Left lung (tissue), 4 donors: ENCODE measurements at regions not wholly inside any gene's neighbourhood (a gene's known extent, or its start where the extent isn't known, plus 50 kb on each side); places are given as distances from the start of the nearest gene placed in this dataset.

Experiments
- ATAC-seq: fragments of 200-7000 bp; cut with Tn5 transposase; one replicate; pipeline ENCODE4 v1.9.1; 2020; ENCODE audit warnings: moderate library complexity
- DNase-seq, 4 donors: peaks; one replicate each; pipeline ENCODE4 v3.0.0-alpha.2; 2013 to 2020
- H3K27ac ChIP-seq, 2 donors: fragments of 200-600 bp; sonication (generic) in 1 of 2; one replicate each; pipeline versions ENCODE4 v1.5.0 to v1.8.0; 2020 to 2021
- H3K27me3 ChIP-seq, 2 donors: fragments of 200-600 bp; sonication (generic) in 1 of 2; one replicate each; pipeline versions ENCODE4 v1.5.0 to v1.8.0; 2020 to 2021
- H3K36me3 ChIP-seq, 2 donors: fragments of 200-600 bp; sonication (generic) in 1 of 2; one replicate each; pipeline versions ENCODE4 v1.5.0 to v1.8.0; 2020 to 2021
- H3K4me1 ChIP-seq, 2 donors: fragments of 200-600 bp; one replicate each; pipeline ENCODE4 v1.8.0; 2021
- H3K4me3 ChIP-seq, 2 donors: fragments of 200-600 bp; sonication (generic) in 1 of 2; one replicate each; pipeline versions ENCODE4 v1.5.0 to v1.8.0; 2020 to 2021; ENCODE audit warnings: mild to moderate bottlenecking in 1 of 2
- H3K9me3 ChIP-seq, 2 donors: fragments of 200-600 bp; sonication (generic) in 1 of 2; one replicate each; pipeline versions ENCODE4 v1.5.0 to v1.8.0; 2020 to 2021
- intact Hi-C, 2 donors: fragments of 100-400 bp; cut with DNase I; formaldehyde crosslinking; loops; one replicate each; pipeline versions ENCODE4 v1.11.2 to v1.14.2; 2022
- TF ChIP-seq, protein P1 (sequence below), 2 donors: fragments of 200-600 bp; sonication (generic) in 1 of 2; IDR thresholded peaks; one replicate each; pipeline versions ENCODE4 v1.5.0 to v1.8.0; 2021; ENCODE audit warnings: antibody characterized with exemption in 2 of 2
- donor health status: DM: no; HTN: yes; CAD: no.
- donor health status: DM: no; HTN: no; CAD: no.

DNA sequence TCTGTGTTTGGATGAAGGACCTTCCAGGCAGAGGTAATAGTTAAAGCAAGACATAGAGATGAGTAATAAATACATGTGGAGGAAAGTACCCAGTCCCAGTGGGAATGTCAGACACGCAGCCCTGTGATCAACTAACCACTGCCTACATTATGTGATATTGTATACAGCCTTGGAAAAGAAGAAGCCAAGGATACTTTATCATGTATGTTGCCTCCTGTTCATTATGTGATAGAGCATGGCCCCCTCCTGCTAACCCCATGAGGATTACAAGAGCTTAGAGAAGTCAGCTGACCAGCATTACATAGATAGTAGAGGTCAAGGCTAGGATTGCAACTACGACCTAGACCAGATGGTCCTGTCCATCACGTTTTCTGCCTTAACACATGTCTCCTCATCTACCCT lies 497.0 kb upstream of the TNC start:
- Histone ChIP-seq H3K4me3 (no peak overlapping the region), H3K27ac (no peak overlapping the region), H3K36me3 (no peaks in the 10 kb centered on the region), H3K4me1 (no peaks in the 10 kb centered on the region), H3K27me3 (no peaks in the 10 kb centered on the region), H3K9me3 (peaks cover 0 to 2% of the 10 kb centered on the region in 2 donors)
- intact Hi-C loops = no loop called here
- ATAC-seq (no peak), DNase-seq (no peak)
- TF ChIP-seq, protein P1, sequence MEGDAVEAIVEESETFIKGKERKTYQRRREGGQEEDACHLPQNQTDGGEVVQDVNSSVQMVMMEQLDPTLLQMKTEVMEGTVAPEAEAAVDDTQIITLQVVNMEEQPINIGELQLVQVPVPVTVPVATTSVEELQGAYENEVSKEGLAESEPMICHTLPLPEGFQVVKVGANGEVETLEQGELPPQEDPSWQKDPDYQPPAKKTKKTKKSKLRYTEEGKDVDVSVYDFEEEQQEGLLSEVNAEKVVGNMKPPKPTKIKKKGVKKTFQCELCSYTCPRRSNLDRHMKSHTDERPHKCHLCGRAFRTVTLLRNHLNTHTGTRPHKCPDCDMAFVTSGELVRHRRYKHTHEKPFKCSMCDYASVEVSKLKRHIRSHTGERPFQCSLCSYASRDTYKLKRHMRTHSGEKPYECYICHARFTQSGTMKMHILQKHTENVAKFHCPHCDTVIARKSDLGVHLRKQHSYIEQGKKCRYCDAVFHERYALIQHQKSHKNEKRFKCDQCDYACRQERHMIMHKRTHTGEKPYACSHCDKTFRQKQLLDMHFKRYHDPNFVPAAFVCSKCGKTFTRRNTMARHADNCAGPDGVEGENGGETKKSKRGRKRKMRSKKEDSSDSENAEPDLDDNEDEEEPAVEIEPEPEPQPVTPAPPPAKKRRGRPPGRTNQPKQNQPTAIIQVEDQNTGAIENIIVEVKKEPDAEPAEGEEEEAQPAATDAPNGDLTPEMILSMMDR (IDR thresholded peaks at IDR 0.05) = no peak

DNA sequence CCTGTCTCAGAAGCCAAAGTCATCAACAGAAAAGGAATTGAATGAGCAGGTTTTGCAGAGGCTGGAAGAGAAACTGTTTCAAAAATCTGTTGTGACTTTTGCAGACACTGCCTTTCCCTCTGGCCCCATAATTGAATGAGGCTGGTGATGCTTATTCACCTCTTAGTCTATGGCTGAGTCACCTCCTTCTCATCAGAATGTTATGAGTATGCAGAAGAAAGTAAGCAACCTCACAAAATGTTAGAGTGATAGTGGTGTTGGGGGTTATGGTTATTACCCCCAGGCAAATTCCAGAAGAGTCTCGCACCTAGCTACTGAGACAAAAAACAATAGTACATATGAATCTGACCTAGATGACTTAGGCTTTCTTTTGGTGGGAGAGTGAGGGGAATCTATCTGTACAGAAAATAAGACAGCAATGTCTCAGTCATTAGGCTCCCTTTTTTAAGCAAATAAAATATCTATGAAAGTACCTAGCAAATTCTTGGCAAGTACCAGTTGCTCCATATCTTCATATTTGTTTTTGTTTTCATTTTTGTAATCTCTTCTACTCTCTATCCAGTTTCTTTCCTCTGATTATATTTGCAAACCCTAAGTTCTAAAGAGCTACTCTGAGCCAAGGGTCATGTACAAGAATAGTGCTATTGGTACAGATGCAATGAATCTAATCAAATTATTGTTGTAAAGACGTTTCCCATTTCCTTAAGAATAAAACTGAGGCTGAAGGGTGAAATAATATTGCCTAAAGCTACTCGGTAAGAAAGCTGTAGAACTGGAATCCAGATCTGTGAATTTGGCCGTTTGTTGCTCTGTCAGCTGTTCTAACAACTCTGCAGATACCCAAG lies 498.1 kb upstream of the TNC start:
- Histone ChIP-seq H3K36me3 (no peaks in the 10 kb centered on the region), H3K4me1 (no peaks in the 10 kb centered on the region), H3K9me3 (peaks cover 0 to 2% of the 10 kb centered on the region in 2 donors), H3K27ac (no peak overlapping the region), H3K4me3 (no peak overlapping the region), H3K27me3 (no peaks in the 10 kb centered on the region)
- intact Hi-C loops = no loop called here
- TF ChIP-seq, protein P1 (IDR thresholded peaks at IDR 0.05) = no peak
- DNase-seq (no peak), ATAC-seq (no peak)

DNA sequence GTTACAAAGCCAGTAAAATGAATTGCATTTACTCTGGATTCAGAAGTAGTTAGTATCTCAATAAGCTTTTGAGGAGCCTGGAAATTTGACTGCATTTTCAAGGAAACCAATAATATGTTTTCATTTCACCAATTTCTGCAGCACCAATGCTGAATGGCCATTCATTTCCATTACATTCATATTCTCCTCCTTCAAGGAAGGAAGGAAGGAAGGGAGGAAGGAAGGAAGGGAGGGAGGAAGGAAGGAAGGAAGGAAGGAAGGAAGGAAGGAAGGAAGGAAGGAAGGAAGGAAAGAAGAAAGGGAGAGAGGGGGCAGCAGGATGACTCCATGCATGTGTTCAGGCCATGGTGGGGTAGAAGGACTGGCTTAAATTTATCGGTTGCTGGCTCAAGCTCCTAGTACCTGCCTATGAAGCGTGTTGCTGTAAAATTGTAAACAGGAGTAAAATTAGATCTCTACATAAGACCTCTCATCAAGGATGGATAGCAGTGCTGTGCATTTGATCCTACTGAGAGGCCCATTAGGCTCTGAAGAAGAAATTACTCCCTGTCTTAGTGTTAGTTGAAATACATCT lies 498.8 kb upstream of the TNC start:
- Histone ChIP-seq H3K27ac (no peak overlapping the region), H3K27me3 (no peaks in the 10 kb centered on the region), H3K36me3 (no peaks in the 10 kb centered on the region), H3K4me3 (no peak overlapping the region), H3K9me3 (peaks cover 0 to 2% of the 10 kb centered on the region in 2 donors), H3K4me1 (no peaks in the 10 kb centered on the region)
- intact Hi-C loops = no loop called here
- TF ChIP-seq, protein P1 (IDR thresholded peaks at IDR 0.05) = no peak
- DNase-seq = no peak
- no peak for ATAC-seq

DNA sequence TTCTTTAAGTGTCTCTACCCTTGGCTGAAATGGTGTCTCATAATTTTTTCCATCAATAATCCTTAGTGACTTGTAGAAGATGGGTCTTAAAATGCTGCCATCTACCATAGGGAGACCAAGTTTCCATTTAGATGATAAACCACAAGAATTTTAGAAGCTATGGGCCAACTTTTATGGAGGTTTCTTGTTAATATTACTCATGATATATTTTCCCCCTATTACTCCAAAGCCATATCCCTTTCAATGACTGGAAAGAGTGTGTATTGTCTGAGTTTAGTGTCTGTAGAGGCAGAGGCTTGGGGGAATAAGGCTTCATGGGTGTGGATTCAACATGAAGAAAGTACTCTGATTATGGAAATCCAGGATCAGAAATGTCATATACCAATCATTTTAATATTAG lies 507.3 kb upstream of the TNC start:
- Histone ChIP-seq H3K4me1 (no peaks in the 10 kb centered on the region), H3K27ac (no peak overlapping the region), H3K27me3 (no peaks in the 10 kb centered on the region), H3K4me3 (no peak overlapping the region), H3K9me3 (no peaks in the 10 kb centered on the region), H3K36me3 (no peaks in the 10 kb centered on the region)
- intact Hi-C loops = no loop called here
- ATAC-seq (no peak), DNase-seq (no peak)
- TF ChIP-seq, protein P1 (IDR thresholded peaks at IDR 0.05) = no peak

DNA sequence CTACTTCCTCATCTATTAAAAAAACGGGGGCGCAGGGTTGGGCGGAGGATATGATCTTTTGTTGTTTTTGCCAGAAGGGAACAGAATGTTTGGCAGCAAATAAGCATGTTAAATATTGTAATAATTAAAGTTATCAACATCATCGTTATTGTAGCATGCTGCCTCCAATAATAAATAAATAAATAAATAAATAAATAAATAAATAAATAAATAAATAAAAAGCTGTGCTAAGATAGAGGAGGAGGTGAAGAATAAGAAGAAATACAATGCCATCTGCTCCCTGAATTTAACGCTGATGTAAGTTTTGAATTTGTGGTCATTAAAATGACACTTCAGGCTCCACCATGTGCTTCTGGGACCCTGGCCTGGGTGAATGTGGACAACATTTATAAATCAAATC lies 508.0 kb upstream of the TNC start:
- Histone ChIP-seq H3K4me3 (no peak overlapping the region), H3K27ac (no peak overlapping the region), H3K36me3 (no peaks in the 10 kb centered on the region), H3K27me3 (no peaks in the 10 kb centered on the region), H3K9me3 (no peaks in the 10 kb centered on the region), H3K4me1 (no peaks in the 10 kb centered on the region)
- ATAC-seq (no peak), DNase-seq (no peak)
- TF ChIP-seq, protein P1 (IDR thresholded peaks at IDR 0.05) = no peak
- intact Hi-C loops = no loop called here
